ENCODE measurements at regions not wholly inside any gene's neighbourhood (a gene's known extent, or its start where the extent isn't known, plus 50 kb on each side); places are given as distances from the start of the nearest gene placed in this dataset.
"Not testable (repeated sequence)": the region's sequence is repeated elsewhere in the genome, so short reads cannot be mapped to it uniquely, and the experiment has no call there.

- Histone ChIP-seq H2BK120ac (ENCODE audit: insufficient read depth, low read length, poor library complexity) (no peak overlapping the region), H3K14ac (ENCODE audit: low read length) (no peak overlapping the region), H3K27ac (ENCODE audit: low read depth, low read length) (no peak overlapping the region), H4K12ac (ENCODE audit: low read depth, low read length) (no peak overlapping the region), H3K27me3 (ENCODE audit: insufficient read depth, low read length) (no peaks in the 10 kb centered on the region), H3K36me3 (ENCODE audit: control insufficient read depth in 1 of 2, insufficient read depth in 2 of 2, low read length in 2 of 2) (peaks cover 0 to 2% of the 10 kb centered on the region in 2 experiments), H4K91ac (ENCODE audit: low read depth, low read length) (no peak overlapping the region), H3K79me2 (ENCODE audit: control insufficient read depth, insufficient read depth, low read length, poor library complexity) (peaks cover 2% of the 10 kb centered on the region), H3K4me3 (ENCODE audit: low read depth, low read length) (no peak overlapping the region), H3K18ac (ENCODE audit: low read length) (no peak overlapping the region), H2BK12ac (ENCODE audit: low read length) (no peak overlapping the region), H2BK5ac (ENCODE audit: low read depth, low read length, poor library complexity) (no peak overlapping the region), H2AK5ac (ENCODE audit: low read length) (no peak overlapping the region), H4K8ac (ENCODE audit: low read depth, low read length) (no peak overlapping the region), H3K9ac (ENCODE audit: low read length) (no peak overlapping the region), H3K4me2 (ENCODE audit: low read length) (no peak overlapping the region), H3K4me1 (ENCODE audit: control insufficient read depth in 1 of 2, insufficient read depth in 2 of 2, low read length in 2 of 2) (peaks cover 2 to 7% of the 10 kb centered on the region in 2 experiments), H3K4ac (ENCODE audit: low read depth, low read length) (no peak overlapping the region), H3K79me1 (ENCODE audit: low read length) (peaks cover 2% of the 10 kb centered on the region), H3K9me3 (ENCODE audit: insufficient read depth, low read depth, low read length) (no peaks in the 10 kb centered on the region), H2AFZ (ENCODE audit: insufficient read depth, low read length, poor library complexity) (no peak overlapping the region), H3K23ac (ENCODE audit: low read length) (no peak overlapping the region)
- no CpG with 5 or more reads among the region's 3 CpGs for WGBS (ENCODE audit: extremely low coverage, insufficient coverage, insufficient read length)
- DNase-seq = no peak
Measured at GRCh38 chr9:7315746-7316145, 483.8 kb downstream of the DMAC1 start.

- no peak overlapping the region for H2AFZ ChIP-seq (ENCODE audit: insufficient read depth, low read length, poor library complexity)
- no peak overlapping the region for H3K4ac ChIP-seq (ENCODE audit: low read depth, low read length)
- H3K18ac ChIP-seq (ENCODE audit: low read length) = no peak overlapping the region
- H3K36me3 ChIP-seq (ENCODE audit: control insufficient read depth in 1 of 2, insufficient read depth in 2 of 2, low read length in 2 of 2) = peaks cover 0 to 2% of the 10 kb centered on the region in 2 experiments
- WGBS (ENCODE audit: extremely low coverage, insufficient coverage, insufficient read length) = no CpG with 5 or more reads among the region's 3 CpGs
- no peak overlapping the region for H3K14ac ChIP-seq (ENCODE audit: low read length)
- no peak overlapping the region for H2BK12ac ChIP-seq (ENCODE audit: low read length)
- no peak overlapping the region for H3K27ac ChIP-seq (ENCODE audit: low read depth, low read length)
- H3K79me1 ChIP-seq (ENCODE audit: low read length) = peaks cover 2% of the 10 kb centered on the region
- no peak overlapping the region for H3K9ac ChIP-seq (ENCODE audit: low read length)
- no peaks in the 10 kb centered on the region for H3K27me3 ChIP-seq (ENCODE audit: insufficient read depth, low read length)
- H3K4me2 ChIP-seq (ENCODE audit: low read length) = no peak overlapping the region
- H3K23ac ChIP-seq (ENCODE audit: low read length) = no peak overlapping the region
- no peak overlapping the region for H2BK120ac ChIP-seq (ENCODE audit: insufficient read depth, low read length, poor library complexity)
- DNase-seq = no peak
- H3K79me2 ChIP-seq (ENCODE audit: control insufficient read depth, insufficient read depth, low read length, poor library complexity) = peaks cover 2% of the 10 kb centered on the region
- H2AK5ac ChIP-seq (ENCODE audit: low read length) = no peak overlapping the region
- no peak overlapping the region for H4K91ac ChIP-seq (ENCODE audit: low read depth, low read length)
- no peaks in the 10 kb centered on the region for H3K9me3 ChIP-seq (ENCODE audit: insufficient read depth, low read depth, low read length)
- H4K8ac ChIP-seq (ENCODE audit: low read depth, low read length) = no peak overlapping the region
- H3K4me3 ChIP-seq (ENCODE audit: low read depth, low read length) = no peak overlapping the region
- H2BK5ac ChIP-seq (ENCODE audit: low read depth, low read length, poor library complexity) = no peak overlapping the region
- H3K4me1 ChIP-seq (ENCODE audit: control insufficient read depth in 1 of 2, insufficient read depth in 2 of 2, low read length in 2 of 2) = peaks cover 2 to 5% of the 10 kb centered on the region in 2 experiments
- no peak overlapping the region for H4K12ac ChIP-seq (ENCODE audit: low read depth, low read length)
Measured at GRCh38 chr9:7315116-7315515, 484.5 kb downstream of the DMAC1 start.

- no peak overlapping the region for H3K4ac ChIP-seq (ENCODE audit: low read depth, low read length)
Measured at GRCh38 chr9:7313389-7313788, 486.2 kb downstream of the DMAC1 start.

GRCh38 chr9:7309051-7309450 is 490.5 kb downstream of the DMAC1 start:
- H3K79me2 ChIP-seq (ENCODE audit: control insufficient read depth, insufficient read depth, low read length, poor library complexity); H3K36me3 ChIP-seq (ENCODE audit: control insufficient read depth in 1 of 2, insufficient read depth in 2 of 2, low read length in 2 of 2); H3K9ac ChIP-seq (ENCODE audit: low read length); H3K23ac ChIP-seq (ENCODE audit: low read length); H3K9me3 ChIP-seq (ENCODE audit: insufficient read depth, low read depth, low read length); H4K91ac ChIP-seq (ENCODE audit: low read depth, low read length); H3K4me1 ChIP-seq (ENCODE audit: control insufficient read depth in 1 of 2, insufficient read depth in 2 of 2, low read length in 2 of 2); H3K4me3 ChIP-seq (ENCODE audit: low read depth, low read length); H3K4me2 ChIP-seq (ENCODE audit: low read length); H4K8ac ChIP-seq (ENCODE audit: low read depth, low read length); DNase-seq; H3K4ac ChIP-seq (ENCODE audit: low read depth, low read length); H2AFZ ChIP-seq (ENCODE audit: insufficient read depth, low read length, poor library complexity); H2BK120ac ChIP-seq (ENCODE audit: insufficient read depth, low read length, poor library complexity); H2BK12ac ChIP-seq (ENCODE audit: low read length); H4K12ac ChIP-seq (ENCODE audit: low read depth, low read length); H3K27ac ChIP-seq (ENCODE audit: low read depth, low read length); H2AK5ac ChIP-seq (ENCODE audit: low read length); H3K27me3 ChIP-seq (ENCODE audit: insufficient read depth, low read length); H3K18ac ChIP-seq (ENCODE audit: low read length); H2BK5ac ChIP-seq (ENCODE audit: low read depth, low read length, poor library complexity); H3K79me1 ChIP-seq (ENCODE audit: low read length); H3K14ac ChIP-seq (ENCODE audit: low read length): not testable (repeated sequence)
- no CpG with 5 or more reads among the region's 7 CpGs for WGBS (ENCODE audit: extremely low coverage, insufficient coverage, insufficient read length)

More at GRCh38 chr9:7313389-7313788, 486.2 kb downstream of the DMAC1 start:
- H3K18ac ChIP-seq (ENCODE audit: low read length) = no peak overlapping the region
- no peak for DNase-seq
- no peaks in the 10 kb centered on the region for H3K36me3 ChIP-seq (ENCODE audit: control insufficient read depth in 1 of 2, insufficient read depth in 2 of 2, low read length in 2 of 2)
- H2AFZ ChIP-seq (ENCODE audit: insufficient read depth, low read length, poor library complexity) = no peak overlapping the region
- no peaks in the 10 kb centered on the region for H3K9me3 ChIP-seq (ENCODE audit: insufficient read depth, low read depth, low read length)
- no peaks in the 10 kb centered on the region for H3K79me1 ChIP-seq (ENCODE audit: low read length)
- no peak overlapping the region for H3K23ac ChIP-seq (ENCODE audit: low read length)
- peaks cover 0 to 2% of the 10 kb centered on the region in 2 experiments for H3K4me1 ChIP-seq (ENCODE audit: control insufficient read depth in 1 of 2, insufficient read depth in 2 of 2, low read length in 2 of 2)
- WGBS (ENCODE audit: extremely low coverage, insufficient coverage, insufficient read length) = no CpG with 5 or more reads among the region's 1 CpG
- H3K27ac ChIP-seq (ENCODE audit: low read depth, low read length) = no peak overlapping the region
- H2AK5ac ChIP-seq (ENCODE audit: low read length) = no peak overlapping the region
- no peaks in the 10 kb centered on the region for H3K79me2 ChIP-seq (ENCODE audit: control insufficient read depth, insufficient read depth, low read length, poor library complexity)
- no peak overlapping the region for H3K14ac ChIP-seq (ENCODE audit: low read length)
- H3K4me2 ChIP-seq (ENCODE audit: low read length) = no peak overlapping the region
- no peak overlapping the region for H3K4me3 ChIP-seq (ENCODE audit: low read depth, low read length)
- H4K12ac ChIP-seq (ENCODE audit: low read depth, low read length) = no peak overlapping the region
- no peak overlapping the region for H4K91ac ChIP-seq (ENCODE audit: low read depth, low read length)
- no peak overlapping the region for H3K9ac ChIP-seq (ENCODE audit: low read length)
- no peak overlapping the region for H2BK12ac ChIP-seq (ENCODE audit: low read length)
- H3K27me3 ChIP-seq (ENCODE audit: insufficient read depth, low read length) = no peaks in the 10 kb centered on the region
- H2BK120ac ChIP-seq (ENCODE audit: insufficient read depth, low read length, poor library complexity) = no peak overlapping the region
- no peak overlapping the region for H2BK5ac ChIP-seq (ENCODE audit: low read depth, low read length, poor library complexity)
- H4K8ac ChIP-seq (ENCODE audit: low read depth, low read length) = no peak overlapping the region

Data from trophoblast cell (in vitro differentiated cells and primary cell).